Effector memory CD8-positive, alpha-beta T cell (primary cell): ENCODE measurements at regions not wholly inside any gene's neighbourhood (a gene's known extent, or its start where the extent isn't known, plus 50 kb on each side); places are given as distances from the start of the nearest gene placed in this dataset.

Experiments used
- ATAC-seq: fragments of 150-1000 bp; cut with Tn5 transposase; replicated peaks from 2 replicates; pipeline ENCODE4 v1.10.0; 2021; ENCODE audit warnings: mild to moderate bottlenecking, moderate library complexity
- DNase-seq, 3 experiments: peaks; one replicate each; pipeline ENCODE4 v3.0.0; 2021
- H3K27ac Mint-ChIP-seq, 2 donors: one replicate each; pipeline ENCODE4 v1.8.0; 2022; ENCODE audit warnings: mild to moderate bottlenecking in 2 of 2, mixed read lengths in 2 of 2, moderate library complexity in 2 of 2
- H3K27me3 Mint-ChIP-seq, 2 donors: one replicate each; pipeline ENCODE4 v1.8.0; 2022; ENCODE audit warnings: mixed read lengths in 2 of 2
- H3K36me3 Mint-ChIP-seq: one replicate; pipeline ENCODE4 v1.8.0; 2022; ENCODE audit warnings: mild to moderate bottlenecking, moderate library complexity, mixed read lengths; ENCODE audit not compliant: insufficient read depth
- H3K4me1 Mint-ChIP-seq, 2 donors: one replicate each; pipeline ENCODE4 v1.8.0; 2022; ENCODE audit warnings: low read depth in 2 of 2, mixed read lengths in 2 of 2
- H3K4me3 Mint-ChIP-seq, 2 donors: one replicate each; pipeline ENCODE4 v1.8.0; 2022; ENCODE audit warnings: mild to moderate bottlenecking in 2 of 2, mixed read lengths in 2 of 2, moderate library complexity in 2 of 2
- H3K9me3 Mint-ChIP-seq, 2 donors: one replicate each; pipeline ENCODE4 v1.8.0; 2022; ENCODE audit warnings: mixed read lengths in 2 of 2

GRCh38 chr2:122999258-122999657, 1025.8 kb upstream of the CNTNAP5 start:
- Mint-ChIP-seq H3K36me3 (no peaks in the 10 kb centered on the region), H3K4me1 (no peaks in the 10 kb centered on the region), H3K27me3 (no peaks in the 10 kb centered on the region), H3K27ac (no peak overlapping the region), H3K9me3 (peaks cover 10 to 22% of the 10 kb centered on the region in 2 donors), H3K4me3 (no peak overlapping the region)
- ATAC-seq, result no peak
- DNase-seq, result no peak

GRCh38 chr2:122999821-123000220, 1025.3 kb upstream of the CNTNAP5 start:
- H3K4me1 Mint-ChIP-seq, result no peaks in the 10 kb centered on the region
- ATAC-seq (no peak), DNase-seq (no peak)
- no peaks in the 10 kb centered on the region for H3K36me3 Mint-ChIP-seq
- no peak overlapping the region for H3K4me3 Mint-ChIP-seq
- no peaks in the 10 kb centered on the region for H3K27me3 Mint-ChIP-seq
- peaks cover 10 to 22% of the 10 kb centered on the region in 2 donors for H3K9me3 Mint-ChIP-seq
- H3K27ac Mint-ChIP-seq, result no peak overlapping the region

DNA sequence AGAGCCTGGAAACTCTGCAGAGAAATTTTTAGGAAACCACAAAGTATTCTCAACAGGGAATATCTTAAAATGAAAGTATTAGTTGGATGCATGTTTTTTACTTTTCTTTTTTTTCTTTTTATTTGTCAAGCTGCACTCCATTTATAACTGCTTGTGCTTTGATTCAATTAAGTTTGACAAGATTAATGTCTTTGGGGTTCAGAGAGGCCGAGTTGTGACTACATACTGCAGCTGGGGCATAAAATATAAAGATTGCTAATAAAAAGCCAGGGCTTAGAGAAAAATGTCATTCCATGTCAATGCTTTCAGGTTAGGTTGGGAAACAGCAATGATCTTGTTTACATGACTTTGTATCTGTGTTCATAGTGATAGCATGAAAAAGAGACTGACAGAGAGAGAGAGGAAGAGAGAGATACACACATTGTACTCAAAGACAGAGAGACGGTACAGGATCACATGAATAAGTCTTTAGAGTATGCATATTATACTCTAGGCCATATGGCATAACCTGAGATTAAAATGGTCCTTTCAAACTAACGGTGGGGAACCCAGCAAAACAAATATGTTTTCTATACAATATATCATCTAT, 1022.3 kb upstream of the CNTNAP5 start:
- H3K27me3 Mint-ChIP-seq, result no peaks in the 10 kb centered on the region
- H3K4me3 Mint-ChIP-seq, result no peak overlapping the region
- peaks cover 14 to 40% of the 10 kb centered on the region in 2 donors for H3K9me3 Mint-ChIP-seq
- ATAC-seq, result no peak
- H3K27ac Mint-ChIP-seq, result no peak overlapping the region
- no peak for DNase-seq
- no peaks in the 10 kb centered on the region for H3K36me3 Mint-ChIP-seq
- no peaks in the 10 kb centered on the region for H3K4me1 Mint-ChIP-seq

GRCh38 chr2:123015186-123015585, 1009.9 kb upstream of the CNTNAP5 start:
- no peak for DNase-seq
- H3K27ac Mint-ChIP-seq, result no peak overlapping the region
- H3K4me1 Mint-ChIP-seq, result no peaks in the 10 kb centered on the region
- no peak overlapping the region for H3K4me3 Mint-ChIP-seq
- H3K27me3 Mint-ChIP-seq, result no peaks in the 10 kb centered on the region
- no peaks in the 10 kb centered on the region for H3K36me3 Mint-ChIP-seq
- peaks cover 6 to 16% of the 10 kb centered on the region in 2 donors for H3K9me3 Mint-ChIP-seq
- no peak for ATAC-seq

DNA sequence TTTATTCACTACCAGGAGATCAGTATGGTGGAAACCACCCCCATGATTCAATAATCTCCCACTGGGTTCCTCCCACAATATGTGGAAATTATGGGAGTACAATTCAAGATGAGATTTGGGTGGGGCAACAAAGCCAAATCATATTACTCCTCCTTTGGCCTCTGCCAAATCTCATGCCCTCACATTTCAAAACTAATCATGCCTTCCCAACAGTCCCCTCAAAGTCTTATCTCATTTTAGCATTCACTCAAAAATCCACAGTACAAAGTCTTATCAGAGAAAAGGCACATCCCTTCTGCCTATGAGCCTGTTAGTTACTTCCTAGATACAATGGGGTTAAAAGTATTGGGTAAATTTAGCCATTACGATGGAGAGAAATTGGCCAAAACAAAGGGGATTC, 989.5 kb upstream of the CNTNAP5 start:
- Mint-ChIP-seq H3K36me3 (no peaks in the 10 kb centered on the region), H3K27ac (no peak overlapping the region), H3K27me3 (no peaks in the 10 kb centered on the region), H3K9me3 (peaks cover 8 to 33% of the 10 kb centered on the region in 2 donors), H3K4me3 (no peak overlapping the region), H3K4me1 (no peaks in the 10 kb centered on the region)
- ATAC-seq (no peak), DNase-seq (no peak)

DNA sequence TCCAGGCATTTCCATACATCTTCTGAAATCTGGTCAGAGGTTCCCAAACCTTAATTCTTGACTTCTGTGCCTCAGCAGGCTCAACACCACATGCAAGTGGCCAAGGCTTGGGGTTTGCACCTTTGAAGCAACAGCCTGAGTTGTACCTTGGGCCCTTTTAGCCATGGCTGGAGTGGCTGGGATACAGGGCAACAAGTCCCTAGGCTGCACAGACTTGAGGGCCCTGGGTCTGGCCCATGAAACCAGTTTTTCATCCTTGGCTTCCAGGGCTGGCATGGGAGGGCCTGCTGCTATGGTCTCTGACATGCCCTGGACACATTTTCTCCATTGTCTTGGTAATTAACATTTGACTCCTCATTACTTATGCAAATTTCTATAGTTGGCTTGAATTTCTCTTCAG, 988.8 kb upstream of the CNTNAP5 start:
- H3K27me3 Mint-ChIP-seq, result no peaks in the 10 kb centered on the region
- no peak for ATAC-seq
- H3K36me3 Mint-ChIP-seq, result no peaks in the 10 kb centered on the region
- H3K4me1 Mint-ChIP-seq, result no peaks in the 10 kb centered on the region
- peaks cover 8 to 33% of the 10 kb centered on the region in 2 donors for H3K9me3 Mint-ChIP-seq
- no peak overlapping the region for H3K27ac Mint-ChIP-seq
- H3K4me3 Mint-ChIP-seq, result no peak overlapping the region
- no peak for DNase-seq

GRCh38 chr2:123040506-123040905, 984.6 kb upstream of the CNTNAP5 start:
- no peak overlapping the region for H3K27ac Mint-ChIP-seq
- no peak overlapping the region for H3K4me3 Mint-ChIP-seq
- no peaks in the 10 kb centered on the region for H3K27me3 Mint-ChIP-seq
- ATAC-seq (no peak), DNase-seq (no peak)
- peaks cover 12 to 23% of the 10 kb centered on the region in 2 donors for H3K9me3 Mint-ChIP-seq
- H3K36me3 Mint-ChIP-seq, result no peaks in the 10 kb centered on the region
- no peaks in the 10 kb centered on the region for H3K4me1 Mint-ChIP-seq

GRCh38 chr2:123043458-123043857, 981.6 kb upstream of the CNTNAP5 start:
- no peak for ATAC-seq
- no peaks in the 10 kb centered on the region for H3K27me3 Mint-ChIP-seq
- no peak for DNase-seq
- H3K9me3 Mint-ChIP-seq, result peaks cover 12 to 16% of the 10 kb centered on the region in 2 donors
- no peak overlapping the region for H3K27ac Mint-ChIP-seq
- H3K4me3 Mint-ChIP-seq, result no peak overlapping the region
- H3K4me1 Mint-ChIP-seq, result no peaks in the 10 kb centered on the region
- no peaks in the 10 kb centered on the region for H3K36me3 Mint-ChIP-seq

DNA sequence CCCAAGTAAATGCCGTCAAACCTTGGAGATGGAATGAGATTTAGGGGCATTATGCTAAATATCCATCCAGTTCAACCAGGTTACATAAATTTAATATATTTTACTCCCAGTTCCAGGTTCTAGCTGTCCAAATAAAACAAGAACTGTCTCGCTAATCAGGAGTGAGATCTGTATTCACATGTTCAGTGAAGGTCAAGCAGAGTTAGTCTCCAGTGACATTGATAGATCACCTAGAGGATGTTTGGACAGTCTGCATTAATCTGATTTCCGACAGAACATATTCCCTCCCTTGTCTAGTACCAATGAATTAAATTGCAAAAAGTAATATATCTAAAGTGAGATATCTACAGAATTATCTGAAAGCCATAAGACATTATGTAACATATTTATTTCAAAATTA, 979.4 kb upstream of the CNTNAP5 start:
- no peak overlapping the region for H3K4me3 Mint-ChIP-seq
- H3K27me3 Mint-ChIP-seq, result no peaks in the 10 kb centered on the region
- H3K9me3 Mint-ChIP-seq, result peaks cover 10 to 17% of the 10 kb centered on the region in 2 donors
- DNase-seq (no peak), ATAC-seq (no peak)
- H3K4me1 Mint-ChIP-seq, result no peaks in the 10 kb centered on the region
- no peak overlapping the region for H3K27ac Mint-ChIP-seq
- no peaks in the 10 kb centered on the region for H3K36me3 Mint-ChIP-seq

DNA sequence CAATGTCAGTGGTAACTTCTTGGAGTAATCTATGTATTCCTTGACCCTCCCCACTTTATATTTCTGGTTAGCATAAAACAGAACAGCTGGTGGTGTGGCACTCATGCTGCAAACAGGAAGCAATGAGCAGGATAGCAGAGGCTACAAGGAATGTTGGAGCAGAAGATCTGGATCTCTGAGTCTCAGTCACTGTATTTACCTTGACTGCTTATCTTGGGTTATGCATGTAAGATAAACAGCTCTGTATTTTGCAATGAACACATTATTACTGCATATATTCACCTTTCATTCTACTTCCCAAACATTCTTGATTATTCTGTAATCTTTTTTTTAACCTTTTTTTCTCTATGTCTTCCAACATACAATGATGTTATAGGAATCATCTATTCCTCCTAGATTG, 977.9 kb upstream of the CNTNAP5 start:
- Mint-ChIP-seq H3K4me3 (no peak overlapping the region), H3K4me1 (no peaks in the 10 kb centered on the region), H3K27ac (no peak overlapping the region), H3K9me3 (peaks cover 7 to 17% of the 10 kb centered on the region in 2 donors), H3K36me3 (no peaks in the 10 kb centered on the region), H3K27me3 (no peaks in the 10 kb centered on the region)
- no peak for ATAC-seq
- no peak for DNase-seq

- Mint-ChIP-seq H3K27me3 (no peaks in the 10 kb centered on the region), H3K4me3 (no peak overlapping the region), H3K9me3 (peaks cover 4 to 26% of the 10 kb centered on the region in 2 donors), H3K4me1 (no peaks in the 10 kb centered on the region), H3K36me3 (no peaks in the 10 kb centered on the region), H3K27ac (no peak overlapping the region)
- ATAC-seq (no peak), DNase-seq (no peak)
Observed at GRCh38 chr2:123051136-123051535, 974.0 kb upstream of the CNTNAP5 start.

DNA sequence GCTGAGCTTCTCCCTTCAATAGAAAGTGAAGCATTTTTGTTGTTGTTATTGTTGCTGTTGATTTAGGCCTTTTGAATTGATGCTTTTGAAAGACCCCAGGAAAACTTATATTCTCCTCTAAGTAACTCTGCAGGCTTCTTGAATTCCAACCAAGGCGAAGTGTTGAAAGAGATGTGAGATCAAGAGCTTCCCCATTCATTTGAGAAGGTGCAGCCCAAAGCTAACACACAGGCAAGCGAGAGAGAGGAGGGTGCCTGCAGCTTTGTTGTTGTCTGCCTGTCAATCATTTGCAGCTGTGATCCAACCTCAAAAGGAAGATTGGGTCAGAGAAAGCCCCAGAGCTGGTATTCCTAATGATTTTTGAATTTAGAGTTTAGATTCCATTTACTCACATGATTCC, 963.6 kb upstream of the CNTNAP5 start:
- Mint-ChIP-seq H3K9me3 (peaks cover 15 to 27% of the 10 kb centered on the region in 2 donors), H3K4me1 (no peaks in the 10 kb centered on the region), H3K36me3 (no peaks in the 10 kb centered on the region), H3K27ac (no peak overlapping the region), H3K4me3 (no peak overlapping the region), H3K27me3 (no peaks in the 10 kb centered on the region)
- ATAC-seq (no peak), DNase-seq (no peak)

GRCh38 chr2:123073371-123073770, 951.7 kb upstream of the CNTNAP5 start:
- Mint-ChIP-seq H3K36me3 (no peaks in the 10 kb centered on the region), H3K4me1 (no peaks in the 10 kb centered on the region), H3K9me3 (peaks cover 0 to 4% of the 10 kb centered on the region in 2 donors), H3K27me3 (no peaks in the 10 kb centered on the region), H3K27ac (no peak overlapping the region), H3K4me3 (no peak overlapping the region)
- no peak for DNase-seq
- ATAC-seq, result no peak

DNA sequence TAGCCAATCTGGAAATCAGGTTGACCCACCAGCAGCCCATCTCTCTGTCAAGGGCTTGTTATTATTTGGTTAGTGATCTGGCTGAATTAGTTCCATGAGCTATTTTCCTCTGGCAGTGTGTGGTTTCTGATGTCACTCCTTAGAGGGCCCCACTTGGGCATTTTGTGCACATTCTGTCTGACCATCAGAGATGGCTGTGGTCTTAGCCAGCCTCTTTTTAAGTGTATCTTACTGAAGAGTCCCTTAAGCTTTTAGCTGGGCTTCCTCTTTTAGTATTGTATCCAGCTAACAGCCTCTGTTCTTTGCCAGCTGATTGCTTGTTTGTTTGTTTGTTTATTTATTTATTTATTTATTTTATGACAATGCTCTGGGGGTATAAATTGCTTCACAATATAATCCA, 951.1 kb upstream of the CNTNAP5 start:
- H3K9me3 Mint-ChIP-seq, result peaks cover 0 to 4% of the 10 kb centered on the region in 2 donors
- H3K4me3 Mint-ChIP-seq, result no peak overlapping the region

DNA sequence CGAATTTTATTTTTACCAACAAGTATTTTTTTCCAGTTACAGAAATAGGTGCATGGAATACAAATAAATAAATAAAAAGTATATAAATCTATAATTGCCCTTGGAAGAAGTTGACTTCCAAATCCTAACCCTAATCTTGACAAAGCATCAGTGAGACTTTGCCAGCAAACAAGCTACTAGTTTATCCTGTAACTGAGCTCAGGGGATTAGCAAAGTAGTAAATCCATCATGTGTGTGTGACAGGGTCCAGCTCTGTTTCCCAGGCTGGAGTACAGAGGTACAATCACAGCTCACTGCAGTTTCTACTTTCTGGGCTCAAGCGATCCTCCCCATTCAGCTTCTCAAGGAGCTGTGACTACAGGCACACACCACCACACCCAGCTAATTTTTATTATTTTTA, 948.0 kb upstream of the CNTNAP5 start:
- Mint-ChIP-seq H3K36me3 (no peaks in the 10 kb centered on the region), H3K4me1 (no peaks in the 10 kb centered on the region), H3K9me3 (peaks cover 6 to 8% of the 10 kb centered on the region in 2 donors), H3K27ac (no peak overlapping the region), H3K4me3 (no peak overlapping the region), H3K27me3 (no peaks in the 10 kb centered on the region)
- DNase-seq, result no peak
- no peak for ATAC-seq

More for the DNA sequence above, 951.1 kb upstream of the CNTNAP5 start:
- DNase-seq, result no peak
- Mint-ChIP-seq H3K36me3 (no peaks in the 10 kb centered on the region), H3K4me1 (no peaks in the 10 kb centered on the region), H3K27ac (no peak overlapping the region), H3K27me3 (no peaks in the 10 kb centered on the region)
- no peak for ATAC-seq
